WTC11 (cell line): ENCODE measurements at regions not wholly inside any gene's neighbourhood (a gene's known extent, or its start where the extent isn't known, plus 50 kb on each side); places are given as distances from the start of the nearest gene placed in this dataset.

ENCODE experiments used
- FOXJ3 ChIP-seq: sonication (generic); formaldehyde crosslinking; IDR thresholded peaks from 2 replicates; pipeline ENCODE4 v1.9.0; 2021; ENCODE audit warnings: missing genetic modification reagents, mild to moderate bottlenecking, borderline replicate concordance
- NFATC4 ChIP-seq: fragments of 250-450 bp; sonication (Bioruptor Pico); IDR thresholded peaks from 2 replicates; pipeline ENCODE4 v1.9.0; 2021; ENCODE audit warnings: mild to moderate bottlenecking
- RELA ChIP-seq: sonication (generic); formaldehyde crosslinking; IDR thresholded peaks from 2 replicates; pipeline ENCODE4 v1.8.1; 2022; ENCODE audit warnings: missing genetic modification reagents, mild to moderate bottlenecking, borderline replicate concordance
- SMAD3 ChIP-seq: sonication (generic); formaldehyde crosslinking; IDR thresholded peaks from 2 replicates; pipeline ENCODE4 v1.8.0; 2022; ENCODE audit warnings: missing genetic modification reagents, mild to moderate bottlenecking, borderline replicate concordance
- ZNF219 ChIP-seq: sonication (generic); formaldehyde crosslinking; IDR thresholded peaks from 2 replicates; pipeline ENCODE4 v1.8.0; 2023; ENCODE audit warnings: missing genetic modification reagents, mild to moderate bottlenecking, borderline replicate concordance
- TF ChIP-seq, protein P1 (sequence below): sonication (generic); formaldehyde crosslinking; IDR thresholded peaks from 2 replicates; pipeline ENCODE4 v1.8.1; 2022; ENCODE audit warnings: low read depth, missing genetic modification reagents, borderline replicate concordance
- TF ChIP-seq, protein P2 (sequence below): fragments of 200-600 bp; IDR thresholded peaks from 2 replicates; pipeline ENCODE4 v1.8.0; 2022; ENCODE audit warnings: antibody characterized with exemption

DNA sequence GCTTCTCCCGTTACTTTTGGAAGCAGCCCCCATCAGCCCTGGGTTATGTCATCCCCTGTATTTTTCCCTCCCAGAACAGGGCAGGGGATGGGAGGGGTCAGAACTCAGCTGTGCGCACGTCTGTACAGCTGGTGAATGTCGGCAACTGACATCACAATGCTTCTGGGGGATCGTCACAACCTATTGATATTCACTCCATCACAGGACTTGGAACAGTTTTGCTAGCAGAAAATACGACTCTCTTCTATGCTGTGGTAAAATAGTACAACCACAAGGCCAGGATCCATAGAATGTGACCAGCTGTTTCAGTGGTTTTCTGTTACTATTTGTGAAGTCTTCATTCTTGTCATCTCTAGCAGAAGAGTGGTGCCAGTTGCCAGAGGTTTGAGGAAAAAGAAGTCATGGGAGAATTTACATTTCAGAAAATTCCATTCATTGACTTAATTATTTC is 77.1 kb upstream of the KLF4 start:
- TF ChIP-seq, protein P1, sequence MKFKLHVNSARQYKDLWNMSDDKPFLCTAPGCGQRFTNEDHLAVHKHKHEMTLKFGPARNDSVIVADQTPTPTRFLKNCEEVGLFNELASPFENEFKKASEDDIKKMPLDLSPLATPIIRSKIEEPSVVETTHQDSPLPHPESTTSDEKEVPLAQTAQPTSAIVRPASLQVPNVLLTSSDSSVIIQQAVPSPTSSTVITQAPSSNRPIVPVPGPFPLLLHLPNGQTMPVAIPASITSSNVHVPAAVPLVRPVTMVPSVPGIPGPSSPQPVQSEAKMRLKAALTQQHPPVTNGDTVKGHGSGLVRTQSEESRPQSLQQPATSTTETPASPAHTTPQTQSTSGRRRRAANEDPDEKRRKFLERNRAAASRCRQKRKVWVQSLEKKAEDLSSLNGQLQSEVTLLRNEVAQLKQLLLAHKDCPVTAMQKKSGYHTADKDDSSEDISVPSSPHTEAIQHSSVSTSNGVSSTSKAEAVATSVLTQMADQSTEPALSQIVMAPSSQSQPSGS (CRISPR knock-in tag): no peak
- TF ChIP-seq, protein P2, sequence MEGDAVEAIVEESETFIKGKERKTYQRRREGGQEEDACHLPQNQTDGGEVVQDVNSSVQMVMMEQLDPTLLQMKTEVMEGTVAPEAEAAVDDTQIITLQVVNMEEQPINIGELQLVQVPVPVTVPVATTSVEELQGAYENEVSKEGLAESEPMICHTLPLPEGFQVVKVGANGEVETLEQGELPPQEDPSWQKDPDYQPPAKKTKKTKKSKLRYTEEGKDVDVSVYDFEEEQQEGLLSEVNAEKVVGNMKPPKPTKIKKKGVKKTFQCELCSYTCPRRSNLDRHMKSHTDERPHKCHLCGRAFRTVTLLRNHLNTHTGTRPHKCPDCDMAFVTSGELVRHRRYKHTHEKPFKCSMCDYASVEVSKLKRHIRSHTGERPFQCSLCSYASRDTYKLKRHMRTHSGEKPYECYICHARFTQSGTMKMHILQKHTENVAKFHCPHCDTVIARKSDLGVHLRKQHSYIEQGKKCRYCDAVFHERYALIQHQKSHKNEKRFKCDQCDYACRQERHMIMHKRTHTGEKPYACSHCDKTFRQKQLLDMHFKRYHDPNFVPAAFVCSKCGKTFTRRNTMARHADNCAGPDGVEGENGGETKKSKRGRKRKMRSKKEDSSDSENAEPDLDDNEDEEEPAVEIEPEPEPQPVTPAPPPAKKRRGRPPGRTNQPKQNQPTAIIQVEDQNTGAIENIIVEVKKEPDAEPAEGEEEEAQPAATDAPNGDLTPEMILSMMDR: no peak
- TF ChIP-seq RELA (CRISPR knock-in tag): no peak
- TF ChIP-seq FOXJ3 (CRISPR knock-in tag): no peak
- no peak for TF ChIP-seq ZNF219 (CRISPR knock-in tag)
- TF ChIP-seq NFATC4: no peak
- no peak for TF ChIP-seq SMAD3 (CRISPR knock-in tag)
